ENCODE measurements at regions not wholly inside any gene's neighbourhood (a gene's known extent, or its start where the extent isn't known, plus 50 kb on each side); places are given as distances from the start of the nearest gene placed in this dataset.

DNA sequence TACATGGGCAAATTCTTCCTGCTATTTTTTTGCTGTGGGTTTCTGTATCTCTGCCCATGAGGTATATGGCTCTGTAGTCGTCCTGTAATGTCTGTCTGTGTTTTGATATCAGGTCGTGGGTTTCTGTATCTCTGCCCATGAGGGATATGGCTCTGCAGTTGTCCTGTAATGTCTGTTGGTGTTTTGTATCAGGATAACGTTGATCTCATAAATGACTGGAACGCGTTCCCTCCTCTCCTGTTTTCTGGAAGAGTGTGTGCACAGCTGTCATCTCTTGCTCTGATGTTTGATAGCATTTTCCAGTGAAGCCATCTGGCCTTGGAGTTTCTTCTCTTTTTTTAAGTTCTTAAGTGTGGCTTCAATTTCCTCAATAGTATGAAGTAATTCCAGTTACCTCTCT lies 57.2 kb downstream of the SOX1 start:
- DNase-seq = no peak

- no peak for DNase-seq
Measured at GRCh38 chr13:112127564-112128330, 60.8 kb downstream of the SOX1 start.

- DNase-seq = no peak
Measured at GRCh38 chr13:112128331-112128610, 61.3 kb downstream of the SOX1 start.

GRCh38 chr13:112130418-112130817 lies 63.5 kb downstream of the SOX1 start:
- DNase-seq = no peak

DNA sequence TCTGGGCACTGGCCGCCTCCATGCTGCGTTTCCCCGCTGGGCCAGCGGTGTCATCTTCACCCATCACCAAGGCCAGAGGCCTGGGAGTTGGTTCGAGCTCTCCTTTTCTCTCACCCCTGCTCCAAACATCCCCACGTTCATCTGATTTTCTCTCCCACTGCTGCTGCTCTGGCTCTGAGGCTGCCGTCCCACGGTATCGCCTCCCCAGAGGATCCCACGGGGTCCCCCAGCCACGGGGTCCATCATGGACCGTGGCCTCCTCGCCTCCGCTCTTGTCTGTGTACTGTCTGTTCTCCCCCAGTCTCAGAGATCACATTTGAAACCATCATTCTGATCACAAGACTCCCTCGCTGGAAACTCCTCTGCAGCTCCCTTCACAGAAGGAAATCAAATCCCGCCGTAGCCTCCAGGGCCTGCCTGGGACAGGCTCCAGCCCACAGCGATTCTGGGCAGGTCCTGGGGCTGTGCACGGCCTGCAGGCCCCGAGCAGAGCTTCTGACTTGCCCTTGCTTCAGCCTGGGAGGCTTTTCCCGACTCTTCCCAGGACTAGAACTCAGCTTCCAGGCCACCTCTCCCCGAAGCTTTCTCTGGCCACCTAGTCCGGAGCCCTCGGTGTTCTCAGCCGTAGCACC lies 64.2 kb downstream of the SOX1 start:
- no peak for DNase-seq

DNA sequence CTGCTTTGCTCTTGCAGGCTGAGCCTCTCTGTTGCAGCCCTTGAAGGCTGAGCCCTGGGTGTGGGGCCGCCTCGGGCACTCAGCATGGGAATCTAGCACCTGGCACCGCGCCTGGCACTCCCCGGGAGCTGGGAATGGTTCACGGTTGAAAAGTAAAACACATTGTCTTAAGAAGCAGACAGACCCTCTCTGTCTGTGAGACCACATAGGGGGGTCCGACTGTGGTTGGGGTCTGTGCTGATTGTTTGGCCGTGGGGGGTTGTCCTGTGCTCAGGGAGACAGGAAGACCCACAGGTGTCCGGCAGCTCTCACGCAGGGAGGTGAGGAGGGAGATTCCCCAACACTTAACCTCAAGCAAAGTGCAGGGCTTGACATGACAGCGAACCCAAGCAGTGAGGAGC lies 64.8 kb downstream of the SOX1 start:
- DNase-seq = no peak

DNA sequence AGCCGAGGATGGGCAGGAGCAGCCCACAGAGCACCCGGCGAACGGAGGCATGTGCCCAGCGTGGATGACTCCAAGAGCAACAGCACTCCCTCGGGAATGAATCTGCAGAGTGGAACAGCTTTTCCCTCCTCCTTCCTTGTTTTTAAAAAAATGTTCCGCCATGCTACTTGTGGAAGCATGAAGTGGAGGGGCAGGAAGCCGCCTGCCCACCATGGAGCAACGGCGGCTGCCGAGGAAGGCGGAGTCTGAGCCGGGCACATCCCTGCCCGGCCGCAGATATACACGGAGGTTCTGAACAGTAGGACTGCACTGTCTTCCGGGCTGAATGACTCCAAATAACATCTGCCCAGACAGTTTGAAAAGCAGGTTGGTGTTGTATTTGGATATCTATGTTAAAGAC lies 65.2 kb downstream of the SOX1 start:
- no peak for DNase-seq

DNA sequence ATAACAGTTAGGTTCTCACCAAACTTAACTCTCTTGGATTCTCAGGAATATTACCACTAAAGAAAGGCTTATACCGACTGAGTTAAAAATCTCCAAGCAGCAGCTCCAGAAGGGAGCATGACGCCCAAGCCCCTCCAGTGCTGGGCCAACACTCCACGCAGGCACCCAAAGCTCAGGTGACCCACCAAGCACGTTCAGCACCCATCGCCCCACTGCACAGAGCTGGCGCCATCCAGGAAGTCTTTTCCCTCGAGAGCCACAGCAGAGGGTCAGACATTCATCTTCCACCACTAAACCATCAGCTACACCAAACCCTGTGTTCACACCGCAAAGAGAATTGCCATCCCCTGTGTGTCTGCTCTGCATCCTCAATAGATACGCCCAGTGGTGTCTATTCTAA lies 65.7 kb downstream of the SOX1 start:
- no peak for DNase-seq

DNA sequence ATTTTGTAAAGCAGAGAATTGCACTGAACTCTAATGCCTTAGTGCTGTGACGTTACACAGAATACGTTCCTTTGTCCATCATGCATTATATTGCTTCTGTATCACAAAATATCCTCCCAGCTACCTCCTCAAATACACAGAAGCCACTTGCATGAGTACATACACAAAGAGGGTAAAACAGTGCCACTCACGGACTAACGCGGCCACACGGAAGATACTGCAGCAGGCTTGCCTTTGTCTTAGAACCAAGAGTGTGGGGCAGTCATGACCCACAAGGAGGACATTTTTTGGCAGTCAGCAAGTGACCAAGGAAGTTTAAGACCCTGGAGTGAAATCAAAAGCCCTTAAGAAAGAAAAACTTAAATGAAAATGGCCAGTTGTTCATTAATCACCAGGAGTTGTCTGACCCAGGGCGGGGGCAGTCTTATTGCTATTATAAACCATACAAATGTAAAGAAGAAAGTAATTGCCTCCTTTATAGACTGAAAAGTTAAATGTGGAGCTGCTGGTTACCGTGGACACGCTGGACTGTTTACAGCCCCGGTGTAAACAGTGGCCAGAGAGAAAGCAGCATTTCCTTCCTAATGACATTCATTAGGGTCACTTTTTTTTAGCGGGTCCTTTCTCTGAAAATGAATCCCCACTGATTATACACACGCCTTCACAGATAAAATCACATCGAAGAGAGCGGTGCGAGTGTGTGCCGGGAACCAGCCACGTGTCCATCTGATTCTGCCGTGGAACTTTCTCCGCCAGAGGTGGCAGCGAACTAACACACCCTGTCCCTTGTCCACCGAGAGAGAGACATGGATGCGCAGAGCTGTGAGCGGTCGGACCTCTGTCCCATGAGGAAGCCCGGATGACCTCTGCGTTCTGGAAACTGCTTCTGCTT lies 66.8 kb downstream of the SOX1 start:
- DNase-seq = no peak

DNA sequence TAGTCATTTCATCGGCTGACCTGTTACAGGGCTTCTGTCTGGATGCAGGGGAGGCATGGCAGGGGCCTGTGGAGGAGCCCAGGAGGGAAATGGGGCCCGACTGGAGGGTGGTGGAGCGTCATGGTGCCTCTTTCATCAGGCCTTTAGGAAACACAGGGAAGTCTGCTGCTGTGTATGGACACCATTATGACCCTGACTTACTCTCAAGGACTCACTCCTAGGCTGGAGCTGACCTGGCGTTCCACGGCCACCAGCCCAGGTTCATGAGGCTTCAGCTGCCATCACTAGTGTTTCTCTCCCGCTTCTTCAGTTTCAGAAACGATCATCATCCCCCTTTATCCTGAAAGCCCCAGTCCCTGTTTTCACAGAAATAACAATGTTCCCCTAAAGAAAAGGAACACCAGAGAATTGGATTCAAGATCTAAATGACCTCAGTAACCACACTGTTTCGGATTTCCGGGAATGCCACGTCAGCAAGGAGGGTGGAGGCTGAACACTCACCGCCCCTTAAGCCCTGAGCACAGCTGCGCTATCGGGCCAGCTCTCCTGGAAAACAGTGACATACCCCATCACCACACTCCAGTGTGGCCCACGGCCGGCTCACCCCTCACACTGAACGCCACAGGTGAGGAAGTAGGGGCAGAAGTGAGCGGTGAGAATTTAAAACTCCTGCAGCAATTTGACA lies 67.6 kb downstream of the SOX1 start:
- DNase-seq = no peak

DNA sequence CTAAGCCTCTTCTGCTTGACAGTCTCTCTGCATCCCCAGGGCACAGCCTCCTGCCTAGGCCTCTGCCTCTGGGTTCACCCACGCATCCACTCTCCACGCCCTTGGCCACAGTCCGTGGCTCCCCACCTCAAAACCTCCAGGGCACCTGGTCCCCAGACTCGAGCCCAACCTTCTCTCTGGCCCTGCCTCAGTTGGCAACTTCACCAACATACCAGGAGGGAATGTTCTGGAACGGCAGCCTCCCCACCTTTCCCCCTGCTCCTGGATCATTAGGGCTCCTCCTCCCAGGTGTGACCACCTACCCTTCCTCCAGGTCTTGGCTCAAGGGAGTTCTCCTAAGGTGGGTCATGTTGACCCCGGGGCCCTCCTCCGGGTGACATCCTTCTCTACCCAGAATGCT lies 69.1 kb downstream of the SOX1 start:
- no peak for DNase-seq

DNA sequence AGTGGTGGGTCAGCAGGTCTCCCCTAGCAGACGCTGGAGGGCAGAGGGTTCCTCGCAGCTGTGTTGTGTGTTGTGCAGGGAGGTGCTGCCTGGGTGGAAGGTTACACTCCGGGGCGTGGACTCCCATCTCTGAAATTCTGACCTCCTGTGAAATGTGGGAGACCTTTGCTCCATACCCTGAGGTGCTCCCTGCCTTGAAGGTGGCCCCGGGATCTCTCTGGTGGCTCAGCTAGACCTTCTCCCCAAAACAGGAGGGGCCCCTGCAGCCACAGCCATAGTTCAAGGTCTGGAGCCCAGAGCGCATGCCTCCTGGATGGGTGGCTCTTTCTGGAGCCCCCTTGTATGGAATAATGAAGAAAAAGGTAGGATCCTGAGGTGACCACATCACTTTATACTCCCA lies 70.2 kb downstream of the SOX1 start:
- DNase-seq = no peak

- no peak for DNase-seq
Measured at GRCh38 chr13:112140366-112140765, 73.4 kb downstream of the SOX1 start.

GRCh38 chr13:112141643-112142400 lies 74.9 kb downstream of the SOX1 start:
- DNase-seq = no peak

GRCh38 chr13:112142401-112142930 lies 75.5 kb downstream of the SOX1 start:
- no peak for DNase-seq

- no peak for DNase-seq
Measured at GRCh38 chr13:112143046-112143752, 76.2 kb downstream of the SOX1 start.

GRCh38 chr13:112143753-112144615 lies 77.0 kb downstream of the SOX1 start:
- no peak for DNase-seq

- no peak for DNase-seq
Measured at GRCh38 chr13:112144616-112145550, 77.9 kb downstream of the SOX1 start.

DNA sequence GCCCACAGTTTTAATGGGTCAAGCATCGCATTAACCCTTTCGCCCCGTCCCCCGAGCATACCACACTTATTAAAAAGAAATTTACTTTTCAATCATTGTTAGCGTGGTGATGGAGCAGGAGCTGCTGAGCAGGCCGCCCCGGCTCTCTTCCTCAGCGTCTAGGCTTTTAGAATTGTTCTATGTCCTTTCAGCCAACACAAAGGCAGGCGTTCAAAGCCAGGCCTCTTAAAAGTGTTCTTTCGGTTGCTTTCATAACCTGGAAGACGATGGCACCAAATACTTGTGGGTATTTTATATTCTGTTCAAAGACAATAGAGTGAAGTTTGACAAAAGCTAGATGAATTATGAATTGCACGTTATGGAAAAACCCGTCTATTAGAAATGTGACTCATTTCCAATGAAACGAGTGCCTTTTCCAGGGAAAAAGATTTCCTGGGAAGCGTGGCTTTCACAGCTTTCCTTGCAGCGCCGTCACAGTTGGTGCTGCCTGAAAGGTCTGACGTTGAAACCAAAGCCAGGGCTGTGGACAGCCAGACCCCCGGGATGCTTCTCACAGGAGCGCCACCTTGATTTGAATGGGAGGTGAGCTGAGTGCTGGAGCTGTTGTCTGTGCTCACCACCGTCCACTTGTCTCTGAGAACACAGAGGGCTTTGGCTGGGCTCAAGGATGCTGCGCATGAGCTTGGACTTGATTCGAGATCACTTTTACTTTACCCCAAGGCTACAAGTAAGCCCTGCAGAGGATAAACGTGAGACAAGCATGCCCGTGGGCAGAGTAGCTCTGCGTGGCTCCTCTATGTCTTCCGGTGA lies 78.8 kb downstream of the SOX1 start:
- DNase-seq = no peak
